AG04450 (cell line): ENCODE measurements at regions not wholly inside any gene's neighbourhood (a gene's known extent, or its start where the extent isn't known, plus 50 kb on each side); places are given as distances from the start of the nearest gene placed in this dataset.
"Not testable (repeated sequence)": the region's sequence is repeated elsewhere in the genome, so short reads cannot be mapped to it uniquely, and the experiment has no call there.

ENCODE experiments used
- CTCF ChIA-PET: fragments of 300-600, 350-600 bp; formaldehyde crosslinking; extraction: SDS; loops from one replicate; lab custom pipeline; 2022; ENCODE audit warnings: antibody characterized with exemption, inconsistent platforms; lab: Charles Lee
- POLR2A ChIA-PET: fragments of 350-600 bp; formaldehyde crosslinking; extraction: SDS; loops from one replicate; lab custom pipeline; 2021; ENCODE audit warnings: antibody characterized with exemption, inconsistent platforms; lab: Yijun Ruan, JAX
- DNase-seq: peaks from one replicate; pipeline ENCODE4 v3.0.0-alpha.2; 2011; ENCODE audit warnings: low read depth, low spot score
- H3K27ac ChIP-seq: one replicate; pipeline ENCODE4 v1.5.1; 2012; ENCODE audit warnings: low read depth, low read length, control low read depth
- H3K27me3 ChIP-seq: one replicate; pipeline ENCODE4 v1.6.0; 2012; ENCODE audit warnings: low read length; ENCODE audit not compliant: control insufficient read depth, insufficient read depth
- H3K4me3 ChIP-seq: 2 replicates; pipeline ENCODE4 v1.5.1; 2011; ENCODE audit warnings: mild to moderate bottlenecking, low read depth, low read length, control low read depth
- H3K9me3 ChIP-seq: 2 replicates; pipeline ENCODE4 v1.5.1; 2012; ENCODE audit warnings: low read length; ENCODE audit not compliant: control insufficient read depth, insufficient read depth
- TF ChIP-seq, protein P1 (sequence below): IDR thresholded peaks from 2 replicates; pipeline ENCODE4 v1.5.1; 2011; ENCODE audit warnings: low read depth, low read length, control low read depth, inconsistent platforms

GRCh38 chr2:217593732-217594131, 409.1 kb downstream of the TNS1 start:
- CTCF ChIA-PET, result no interaction called here
- TF ChIP-seq, protein P1, sequence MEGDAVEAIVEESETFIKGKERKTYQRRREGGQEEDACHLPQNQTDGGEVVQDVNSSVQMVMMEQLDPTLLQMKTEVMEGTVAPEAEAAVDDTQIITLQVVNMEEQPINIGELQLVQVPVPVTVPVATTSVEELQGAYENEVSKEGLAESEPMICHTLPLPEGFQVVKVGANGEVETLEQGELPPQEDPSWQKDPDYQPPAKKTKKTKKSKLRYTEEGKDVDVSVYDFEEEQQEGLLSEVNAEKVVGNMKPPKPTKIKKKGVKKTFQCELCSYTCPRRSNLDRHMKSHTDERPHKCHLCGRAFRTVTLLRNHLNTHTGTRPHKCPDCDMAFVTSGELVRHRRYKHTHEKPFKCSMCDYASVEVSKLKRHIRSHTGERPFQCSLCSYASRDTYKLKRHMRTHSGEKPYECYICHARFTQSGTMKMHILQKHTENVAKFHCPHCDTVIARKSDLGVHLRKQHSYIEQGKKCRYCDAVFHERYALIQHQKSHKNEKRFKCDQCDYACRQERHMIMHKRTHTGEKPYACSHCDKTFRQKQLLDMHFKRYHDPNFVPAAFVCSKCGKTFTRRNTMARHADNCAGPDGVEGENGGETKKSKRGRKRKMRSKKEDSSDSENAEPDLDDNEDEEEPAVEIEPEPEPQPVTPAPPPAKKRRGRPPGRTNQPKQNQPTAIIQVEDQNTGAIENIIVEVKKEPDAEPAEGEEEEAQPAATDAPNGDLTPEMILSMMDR, result no peak
- Histone ChIP-seq H3K27ac (no peak overlapping the region), H3K27me3 (peaks cover 20% of the 10 kb centered on the region), H3K4me3 (no peak overlapping the region), H3K9me3 (no peaks in the 10 kb centered on the region)
- DNase-seq, result no peak
- POLR2A ChIA-PET, result no interaction called here

DNA sequence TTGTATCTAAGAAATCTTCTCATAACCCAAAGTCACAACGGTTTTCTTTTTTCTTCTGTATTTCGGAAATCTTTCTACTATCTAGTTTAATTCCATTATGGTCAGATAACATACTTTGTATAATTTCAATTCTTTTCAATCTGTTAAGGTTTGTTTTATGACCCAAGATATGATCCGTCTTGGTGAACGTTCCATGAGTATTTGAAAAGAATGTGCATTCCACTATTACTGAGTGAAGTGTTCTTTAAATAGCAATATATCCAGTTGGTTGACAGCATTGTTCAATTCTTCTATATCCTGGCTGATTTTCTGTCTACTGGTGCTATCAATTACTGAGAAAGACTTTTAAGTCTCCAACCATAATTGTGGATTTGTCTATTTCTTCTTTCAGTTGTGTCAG, 414.5 kb downstream of the TNS1 start:
- no peaks in the 10 kb centered on the region for H3K9me3 ChIP-seq
- H3K27me3 ChIP-seq, result peaks cover 33% of the 10 kb centered on the region
- POLR2A ChIA-PET, result no interaction called here
- no peak for DNase-seq
- TF ChIP-seq, protein P1, result no peak
- no peak overlapping the region for H3K27ac ChIP-seq
- CTCF ChIA-PET, result no interaction called here
- H3K4me3 ChIP-seq, result no peak overlapping the region

DNA sequence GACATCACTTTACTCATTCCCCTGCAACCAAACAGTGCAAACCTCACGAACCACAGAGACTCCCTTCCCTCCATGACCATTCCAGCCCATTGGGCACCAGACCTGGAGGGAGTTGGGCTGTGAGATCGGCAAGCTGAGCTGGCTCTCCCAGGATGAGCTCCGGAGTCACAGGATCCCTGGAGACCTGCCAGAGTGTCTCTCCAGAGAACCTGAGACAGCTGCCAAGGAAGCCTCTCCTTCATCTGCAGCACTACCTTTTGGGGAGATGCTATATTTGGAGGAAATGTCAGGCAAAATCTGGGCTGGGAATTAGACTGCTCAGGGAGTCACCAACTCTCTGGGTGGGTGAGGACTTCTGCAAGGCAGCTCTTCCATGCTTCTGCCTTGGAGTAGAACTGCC, 417.4 kb downstream of the TNS1 start:
- CTCF ChIA-PET, result no interaction called here
- POLR2A ChIA-PET, result no interaction called here
- no peak for DNase-seq
- Histone ChIP-seq H3K4me3 (no peak overlapping the region), H3K9me3 (no peaks in the 10 kb centered on the region), H3K27me3 (peaks cover 55% of the 10 kb centered on the region), H3K27ac (no peak overlapping the region)
- TF ChIP-seq, protein P1, result no peak

GRCh38 chr2:217580407-217580806, 422.4 kb downstream of the TNS1 start:
- H3K9me3 ChIP-seq, H3K27ac ChIP-seq, POLR2A ChIA-PET, CTCF ChIA-PET, H3K4me3 ChIP-seq, DNase-seq: not testable (repeated sequence)
- peaks cover 42% of the 10 kb centered on the region for H3K27me3 ChIP-seq

DNA sequence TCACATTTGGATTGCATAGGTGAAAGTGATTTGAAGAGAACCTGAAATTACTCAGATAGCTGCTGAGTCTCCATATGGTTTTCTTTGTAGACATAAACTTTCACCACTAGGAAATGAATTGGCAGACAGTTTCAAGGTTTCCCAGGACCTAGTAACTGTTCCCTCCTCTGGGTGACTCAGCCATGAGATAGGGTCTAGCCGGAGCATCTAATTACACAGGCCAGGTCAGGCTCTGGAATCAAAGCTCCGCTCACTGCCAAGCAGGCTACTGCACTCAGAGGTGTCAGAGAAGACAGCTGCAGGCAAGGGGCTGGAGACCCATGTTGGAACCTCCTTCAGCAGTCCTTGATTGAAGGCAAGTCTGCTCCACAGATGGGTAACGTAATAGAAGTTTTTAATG, 429.2 kb downstream of the TNS1 start:
- Histone ChIP-seq H3K27me3 (peaks cover 4% of the 10 kb centered on the region), H3K9me3 (no peaks in the 10 kb centered on the region), H3K27ac (no peak overlapping the region), H3K4me3 (no peak overlapping the region)
- CTCF ChIA-PET, result interaction anchor here (1.2 kb wide), 1 partner anchor 77 kb away, joined by 3 read pairs; no protein-coding TSS in a partner anchor
- peak; percentile 39 for DNase-seq
- TF ChIP-seq, protein P1, result peak; percentile 29; the same call in 1 of the 2 replicates
- POLR2A ChIA-PET, result no interaction called here

GRCh38 chr2:217570394-217570793, 432.4 kb downstream of the TNS1 start:
- CTCF ChIA-PET, result no interaction called here

More at GRCh38 chr2:217570394-217570793, 432.4 kb downstream of the TNS1 start:
- TF ChIP-seq, protein P1, result no peak
- no peak overlapping the region for H3K4me3 ChIP-seq
- H3K27ac ChIP-seq, result no peak overlapping the region
- DNase-seq, result no peak
- no peaks in the 10 kb centered on the region; the same call in 1 of the 2 replicates for H3K9me3 ChIP-seq
- H3K27me3 ChIP-seq, result peaks cover under 1% of the 10 kb centered on the region
- POLR2A ChIA-PET, result no interaction called here
